HL-60 (cell line): ENCODE measurements at regions not wholly inside any gene's neighbourhood (a gene's known extent, or its start where the extent isn't known, plus 50 kb on each side); places are given as distances from the start of the nearest gene placed in this dataset.
A peak's percentile ranks its signal among the peaks of the same experiment; 100 is the strongest.
"Not testable (repeated sequence)": the region's sequence is repeated elsewhere in the genome, so short reads cannot be mapped to it uniquely, and the experiment has no call there.

ENCODE experiments used
- DNase-seq, 2 experiments: peaks; one replicate each; pipeline ENCODE4 v3.0.0-alpha.2; 2010 to 2020; ENCODE audit warnings: low read depth in 1 of 2, low spot score in 1 of 2
- H3K27ac ChIP-seq: fragments of 250-450 bp; sonication (Bioruptor Pico); replicated peaks from 2 replicates; pipeline ENCODE4 v1.5.1; 2020; ENCODE audit warnings: mild to moderate bottlenecking, moderate library complexity
- H3K27me3 ChIP-seq: fragments of 250-450 bp; sonication (Bioruptor Pico); 2 replicates; pipeline ENCODE4 v1.5.1; 2021; ENCODE audit warnings: mild to moderate bottlenecking, moderate library complexity; ENCODE audit not compliant: insufficient read depth, poor library complexity, severe bottlenecking
- H3K4me3 ChIP-seq: replicated peaks from 2 replicates; pipeline ENCODE4 v1.5.1; 2011; ENCODE audit warnings: mild to moderate bottlenecking, control low read depth, low read length; ENCODE audit not compliant: insufficient read depth
- CTCF ChIP-seq: IDR thresholded peaks from one replicate; pipeline ENCODE4 v1.5.1; 2011; ENCODE audit warnings: low read length, control low read depth, inconsistent platforms; ENCODE audit not compliant: insufficient read depth
- GABPA ChIP-seq: IDR thresholded peaks from 2 replicates; pipeline ENCODE4 v1.6.1; 2012; ENCODE audit warnings: low read depth
- POLR2AphosphoS5 ChIP-seq: IDR thresholded peaks from 2 replicates; pipeline ENCODE4 v1.6.1; 2012; ENCODE audit warnings: low read depth
- REST ChIP-seq: IDR thresholded peaks from 2 replicates; pipeline ENCODE4 v1.6.1; 2012; ENCODE audit warnings: low read depth; ENCODE audit not compliant: insufficient replicate concordance
- SPI1 ChIP-seq: IDR thresholded peaks from 2 replicates; pipeline ENCODE4 v1.6.1; 2012; ENCODE audit warnings: low read depth, mild to moderate bottlenecking, borderline replicate concordance

GRCh38 chr1:197995408-197996258, 78.5 kb downstream of the LHX9 start:
- TF ChIP-seq GABPA (no peak), POLR2AphosphoS5 (no peak), CTCF (no peak), REST (no peak), SPI1 (no peak)
- Histone ChIP-seq H3K4me3 (no peak overlapping the region), H3K27me3 (no peaks in the 10 kb centered on the region), H3K27ac (no peak overlapping the region)
- peak in 1 of 2 experiments; percentile 10 for DNase-seq

GRCh38 chr1:197996259-197996512, 79.0 kb downstream of the LHX9 start:
- not testable (repeated sequence) for DNase-seq, H3K27ac ChIP-seq, H3K4me3 ChIP-seq, H3K27me3 ChIP-seq

GRCh38 chr1:197998110-197998509, 80.9 kb downstream of the LHX9 start:
- no peak for TF ChIP-seq SPI1
- TF ChIP-seq REST, result no peak
- no peak for TF ChIP-seq CTCF
- no peak for TF ChIP-seq GABPA
- no peak for TF ChIP-seq POLR2AphosphoS5
- H3K27ac ChIP-seq, result no peak overlapping the region
- no peak for DNase-seq
- H3K27me3 ChIP-seq, result no peaks in the 10 kb centered on the region
- no peak overlapping the region for H3K4me3 ChIP-seq

GRCh38 chr1:198001776-198002408, 84.7 kb downstream of the LHX9 start:
- Histone ChIP-seq H3K27me3 (no peaks in the 10 kb centered on the region), H3K4me3 (no peak overlapping the region), H3K27ac (no peak overlapping the region)
- no peak for TF ChIP-seq REST
- peak; percentile 44 for TF ChIP-seq SPI1
- no peak for DNase-seq
